H1 (cell line): ENCODE measurements at regions not wholly inside any gene's neighbourhood (a gene's known extent, or its start where the extent isn't known, plus 50 kb on each side); places are given as distances from the start of the nearest gene placed in this dataset.

Experiments
- CTCF ChIA-PET: fragments of 300-600 bp; sonication (Branson Sonifier 250); formaldehyde crosslinking; loops from one replicate; lab custom pipeline; 2021; ENCODE audit not compliant: partially characterized antibody; lab: Charles Lee
- POLR2A ChIA-PET: fragments of 300-600 bp; sonication (Branson Sonifier 250); formaldehyde crosslinking; loops from one replicate; lab custom pipeline; 2021; ENCODE audit warnings: inconsistent platforms; ENCODE audit not compliant: partially characterized antibody; lab: Charles Lee
- DNase-seq, 2 experiments: peaks; one replicate each; pipeline versions ENCODE4 v3.0.0 to v3.0.0-alpha.2; 2010 to 2022; ENCODE audit warnings: low spot score in 2 of 2, low read depth in 1 of 2, mixed read lengths in 1 of 2
- FAIRE-seq: peaks from 2 replicates; lab custom pipeline; 2011; peaks lifted over from hg19 to GRCh38; lab: Jason Lieb, UNC
- H2AFZ ChIP-seq: 2 replicates; pipeline ENCODE4 v1.8.1; 2012; ENCODE audit warnings: low read length, inconsistent platforms
- H2AK5ac ChIP-seq: 2 replicates; pipeline ENCODE4 v1.6.1; 2013; ENCODE audit warnings: low read depth, low read length
- H2BK120ac ChIP-seq: replicated peaks from 2 replicates; pipeline ENCODE3; 2013; ENCODE audit warnings: low read depth, low read length, inconsistent platforms
- H2BK12ac ChIP-seq: 2 replicates; pipeline ENCODE4 v1.6.1; 2013; ENCODE audit warnings: low read depth, low read length
- H2BK15ac ChIP-seq: 2 replicates; pipeline ENCODE4 v1.6.1; 2013; ENCODE audit warnings: low read length
- H2BK20ac ChIP-seq: 2 replicates; pipeline ENCODE4 v1.6.1; 2013; ENCODE audit warnings: low read length
- H2BK5ac ChIP-seq: 2 replicates; pipeline ENCODE4 v1.6.1; 2013; ENCODE audit warnings: low read depth, low read length
- H3K14ac ChIP-seq: 2 replicates; pipeline ENCODE4 v1.6.1; 2013; ENCODE audit warnings: inconsistent platforms; ENCODE audit not compliant: insufficient read length
- H3K18ac ChIP-seq: 2 replicates; pipeline ENCODE4 v1.6.1; 2013; ENCODE audit warnings: low read length; ENCODE audit errors: extremely low read depth
- H3K23ac ChIP-seq: 2 replicates; pipeline ENCODE4 v1.6.1; 2013; ENCODE audit warnings: inconsistent platforms; ENCODE audit not compliant: insufficient read length
- H3K23me2 ChIP-seq: 2 replicates; pipeline ENCODE4 v1.6.1; 2013; ENCODE audit warnings: low read depth, low read length
- H3K27ac ChIP-seq: 2 replicates; pipeline ENCODE4 v1.6.1; 2011; ENCODE audit warnings: low read depth, low read length, inconsistent platforms
- H3K27me3 ChIP-seq, 4 experiments: replicated peaks in 1 of 4; 1 replicate in 1 of 4; 2 replicates in 3 of 4; pipeline versions ENCODE4 v1.6.1 to v1.8.1; 2011 to 2013; ENCODE audit warnings: low read length in 3 of 4, mild to moderate bottlenecking in 3 of 4, inconsistent platforms in 2 of 4, mixed read lengths in 2 of 4, moderate library complexity in 1 of 4; ENCODE audit not compliant: control insufficient read depth in 3 of 4, insufficient read depth in 3 of 4; ENCODE audit errors: extremely low read depth in 1 of 4
- H3K36me3 ChIP-seq, 4 experiments: 2 replicates each; pipeline versions ENCODE4 v1.6.1 to v1.8.1; 2011 to 2013; ENCODE audit warnings: mild to moderate bottlenecking in 4 of 4, low read length in 3 of 4, moderate library complexity in 2 of 4, control low read depth in 1 of 4, inconsistent platforms in 1 of 4; ENCODE audit not compliant: insufficient read depth in 4 of 4, control insufficient read depth in 2 of 4
- H3K4ac ChIP-seq: replicated peaks from 2 replicates; pipeline ENCODE3; 2013; ENCODE audit warnings: low read length, low read depth, mixed read lengths, inconsistent platforms; ENCODE audit not compliant: insufficient read length
- H3K4me1 ChIP-seq, 4 experiments: replicated peaks in 1 of 4; 1 replicate in 1 of 4; 2 replicates in 3 of 4; pipeline versions ENCODE4 v1.6.1 to v1.8.1; 2011 to 2013; ENCODE audit warnings: low read length in 3 of 4, inconsistent platforms in 2 of 4, mixed read lengths in 1 of 4; ENCODE audit not compliant: insufficient read depth in 4 of 4, control insufficient read depth in 3 of 4
- H3K4me2 ChIP-seq, 2 experiments: 2 replicates each; pipeline versions ENCODE4 v1.6.1 to v1.8.1; 2011 to 2013; ENCODE audit warnings: low read depth in 2 of 2, low read length in 2 of 2, control low read depth in 1 of 2, inconsistent platforms in 1 of 2, mild to moderate bottlenecking in 1 of 2; ENCODE audit not compliant: insufficient read depth in 1 of 2
- H3K4me3 ChIP-seq, 4 experiments: fragments of 200-600, 300-600 bp in 1 of 4; sonication (generic), shearing (Covaris generic), sonication (Bioruptor Twin) in 1 of 4; 2 replicates each; pipeline versions ENCODE4 v1.5.1 to v1.8.1; 2011 to 2016; ENCODE audit warnings: low read length in 4 of 4, low read depth in 3 of 4, control low read depth in 2 of 4, inconsistent platforms in 2 of 4, mild to moderate bottlenecking in 2 of 4, mixed read lengths in 1 of 4, moderate library complexity in 1 of 4; ENCODE audit not compliant: insufficient read depth in 2 of 4; ENCODE audit errors: extremely low read depth in 1 of 4
- H3K56ac ChIP-seq: replicated peaks from 2 replicates; pipeline ENCODE3; 2013; ENCODE audit warnings: low read depth, mild to moderate bottlenecking, mixed read lengths, low read length, inconsistent platforms; ENCODE audit not compliant: insufficient read length
- H3K79me1 ChIP-seq: 2 replicates; pipeline ENCODE4 v1.6.1; 2013; ENCODE audit warnings: low read depth, low read length, control low read depth
- H3K79me2 ChIP-seq, 2 experiments: 2 replicates each; pipeline versions ENCODE4 v1.6.1 to v1.8.1; 2012 to 2013; ENCODE audit warnings: low read length in 2 of 2, mild to moderate bottlenecking in 2 of 2, inconsistent platforms in 1 of 2; ENCODE audit not compliant: insufficient read depth in 2 of 2, control insufficient read depth in 1 of 2
- H3K9ac ChIP-seq, 4 experiments: replicated peaks in 1 of 4; 1 replicate in 1 of 4; 2 replicates in 3 of 4; pipeline versions ENCODE4 v1.6.1 to v1.8.1; 2011 to 2013; ENCODE audit warnings: low read depth in 3 of 4, low read length in 3 of 4, control low read depth in 2 of 4, mild to moderate bottlenecking in 2 of 4, moderate library complexity in 2 of 4, inconsistent platforms in 1 of 4; ENCODE audit errors: extremely low read depth in 1 of 4
- H3K9me3 ChIP-seq, 2 experiments: 2 replicates each; pipeline versions ENCODE4 v1.6.1 to v1.8.1; 2012 to 2013; ENCODE audit warnings: mild to moderate bottlenecking in 2 of 2, moderate library complexity in 2 of 2, control low read depth in 1 of 2, inconsistent platforms in 1 of 2, low read depth in 1 of 2, low read length in 1 of 2, mixed read lengths in 1 of 2; ENCODE audit not compliant: insufficient read depth in 2 of 2
- H4K20me1 ChIP-seq, 2 experiments: replicated peaks in 1 of 2; 2 replicates each; pipeline versions ENCODE3 to v1.8.1; 2011 to 2013; ENCODE audit warnings: inconsistent platforms in 2 of 2, low read length in 2 of 2, mild to moderate bottlenecking in 1 of 2; ENCODE audit not compliant: insufficient read depth in 2 of 2, control insufficient read depth in 1 of 2
- H4K5ac ChIP-seq: 2 replicates; pipeline ENCODE4 v1.6.1; 2013; ENCODE audit warnings: low read length, low read depth, mixed read lengths, inconsistent platforms; ENCODE audit not compliant: insufficient read length
- H4K8ac ChIP-seq: 2 replicates; pipeline ENCODE4 v1.8.0; 2013; ENCODE audit warnings: mild to moderate bottlenecking, moderate library complexity, low read length, inconsistent platforms; ENCODE audit not compliant: insufficient read depth; ENCODE audit errors: extremely low read depth
- H4K91ac ChIP-seq: replicated peaks from 2 replicates; pipeline ENCODE3; 2013; ENCODE audit warnings: low read length, mixed read lengths, inconsistent platforms; ENCODE audit not compliant: insufficient read length
- BCL11A ChIP-seq, 2 experiments: IDR thresholded peaks; one replicate each; pipeline ENCODE4 v1.6.1; 2011; ENCODE audit warnings: low read depth in 2 of 2, low read length in 2 of 2, mild to moderate bottlenecking in 2 of 2
- KDM1A ChIP-seq: fragments of 200-600, 300-600 bp; sonication (generic); IDR thresholded peaks from 2 replicates; pipeline ENCODE4 v1.7.1; 2016; ENCODE audit warnings: mild to moderate bottlenecking, low read length, borderline replicate concordance
- WGBS, 2 experiments: shearing (Covaris generic) in 1 of 2; methylation state at CpG; one replicate each; pipeline versions ENCODE4 v1.1.6 to v1.1.7; 2013 to 2015; ENCODE audit warnings: low lambda C conversion rate in 2 of 2, mixed read lengths in 2 of 2, inconsistent platforms in 1 of 2, low coverage in 1 of 2, missing lambda C conversion rate in 1 of 2; ENCODE audit not compliant: insufficient replicate concordance in 2 of 2, insufficient coverage in 1 of 2, insufficient read length in 1 of 2; ENCODE audit errors: extremely low coverage in 1 of 2, missing lambda C conversion rate in 1 of 2; 5-methylcytosine and 5-hydroxymethylcytosine counted together

- CTCF ChIA-PET = interaction anchor here (0.6 to 1.0 kb wide), 3 partner anchors 10 to 69 kb away, joined by 3 read pairs; no protein-coding TSS in a partner anchor
Measured at GRCh38 chr10:110436554-110437350, 61.0 kb upstream of the DUSP5 start.

More at GRCh38 chr10:110436554-110437350, 61.0 kb upstream of the DUSP5 start:
- Histone ChIP-seq H3K79me2 (no peaks in the 10 kb centered on the region), H4K8ac (no peak overlapping the region), H3K9ac (no peak overlapping the region), H3K4me3 (no peak overlapping the region), H3K9me3 (no peaks in the 10 kb centered on the region), H3K4ac (no peak overlapping the region), H2AFZ (no peak overlapping the region), H3K56ac (no peak overlapping the region), H3K23me2 (no peaks in the 10 kb centered on the region), H3K18ac (no peak overlapping the region), H4K20me1 (no peaks in the 10 kb centered on the region), H3K36me3 (no peaks in the 10 kb centered on the region), H3K79me1 (no peaks in the 10 kb centered on the region), H3K4me1 (peaks cover 0 to 6% (median 0%) of the 10 kb centered on the region in 4 experiments; a peak in 2 of 7 replicates), H2BK20ac (no peak overlapping the region), H2AK5ac (no peak overlapping the region), H3K14ac (no peak overlapping the region), H2BK12ac (no peak overlapping the region), H3K23ac (no peak overlapping the region), H3K27me3 (no peaks in the 10 kb centered on the region), H3K4me2 (no peak overlapping the region)
- WGBS, 2 experiments = 93% methylated on average over 9 of the region's 9 CpGs; no CpG with 5 or more reads in 1 of the 2 experiments
- DNase-seq = no peak
- POLR2A ChIA-PET = no interaction called here
- TF ChIP-seq KDM1A = peak; percentile 17; the same call in 1 of the 2 replicates
- no peak for TF ChIP-seq BCL11A (IDR thresholded peaks at IDR 0.05; ENCODE audit: low read depth in 2 of 2, low read length in 2 of 2)
- TF ChIP-seq, all 59 proteins: peak for 1
- no peak overlapping the region for H3K27ac ChIP-seq
- no peak overlapping the region for H2BK15ac ChIP-seq
- FAIRE-seq = no peak
- H2BK5ac ChIP-seq = no peak overlapping the region
- no peak overlapping the region for H4K91ac ChIP-seq
- no peak overlapping the region for H2BK120ac ChIP-seq
- no peak overlapping the region for H4K5ac ChIP-seq
